CD14-positive monocyte (primary cell): ENCODE measurements at regions not wholly inside any gene's neighbourhood (a gene's known extent, or its start where the extent isn't known, plus 50 kb on each side); places are given as distances from the start of the nearest gene placed in this dataset.

Source experiments
- DNase-seq, 3 donors: peaks; one replicate each; pipeline ENCODE4 v3.0.0-alpha.2; 2011 to 2022
- H2AFZ ChIP-seq: 2 replicates; pipeline ENCODE4 v1.6.0; 2012; ENCODE audit warnings: mild to moderate bottlenecking, low read depth, low read length, inconsistent platforms; ENCODE audit not compliant: insufficient read depth, poor library complexity, severe bottlenecking
- H3K27ac ChIP-seq, 2 donors: 1 replicate in 1 of 2; 2 replicates in 1 of 2; pipeline ENCODE4 v1.5.1; 2012 to 2013; ENCODE audit warnings: low read length in 2 of 2, control low read depth in 1 of 2, inconsistent platforms in 1 of 2, low read depth in 1 of 2, mild to moderate bottlenecking in 1 of 2
- H3K27me3 ChIP-seq, 2 donors: one replicate each; pipeline versions ENCODE4 v1.6.0 to v1.6.1; 2011 to 2013; ENCODE audit warnings: low read length in 2 of 2; ENCODE audit not compliant: control insufficient read depth in 2 of 2, insufficient read depth in 2 of 2
- H3K36me3 ChIP-seq, 2 donors: replicated peaks in 1 of 2; 1 replicate in 1 of 2; 2 replicates in 1 of 2; pipeline versions ENCODE4 v1.5.1 to v1.6.1; 2012 to 2013; ENCODE audit warnings: low read length in 2 of 2, control low read depth in 1 of 2, inconsistent platforms in 1 of 2, mild to moderate bottlenecking in 1 of 2; ENCODE audit not compliant: insufficient read depth in 2 of 2, control insufficient read depth in 1 of 2
- H3K4me1 ChIP-seq, 2 donors: 1 replicate in 1 of 2; 2 replicates in 1 of 2; pipeline versions ENCODE4 v1.5.1 to v1.6.1; 2012 to 2013; ENCODE audit warnings: low read length in 2 of 2, control low read depth in 1 of 2, inconsistent platforms in 1 of 2, mild to moderate bottlenecking in 1 of 2, moderate library complexity in 1 of 2; ENCODE audit not compliant: insufficient read depth in 2 of 2, control insufficient read depth in 1 of 2
- H3K4me2 ChIP-seq: replicated peaks from 2 replicates; pipeline ENCODE3; 2012; ENCODE audit warnings: low read length, moderate library complexity, mild to moderate bottlenecking; ENCODE audit not compliant: poor library complexity, severe bottlenecking; ENCODE audit errors: extremely low read depth
- H3K4me3 ChIP-seq, 3 experiments: fragments of 200-600 bp in 1 of 3; sonication (generic) in 1 of 3; replicated peaks in 1 of 3; 1 replicate in 2 of 3; 2 replicates in 1 of 3; pipeline ENCODE4 v1.5.1; 2011 to 2013; ENCODE audit warnings: low read length in 3 of 3, mild to moderate bottlenecking in 3 of 3, control low read depth in 2 of 3, low read depth in 2 of 3, inconsistent platforms in 1 of 3, moderate library complexity in 1 of 3
- H3K79me2 ChIP-seq: 2 replicates; pipeline ENCODE4 v1.6.0; 2012; ENCODE audit warnings: mild to moderate bottlenecking, control low read depth, inconsistent platforms, low read length, moderate library complexity; ENCODE audit not compliant: insufficient read depth
- H3K9ac ChIP-seq: 2 replicates; pipeline ENCODE4 v1.6.0; 2017; ENCODE audit warnings: low read length, mild to moderate bottlenecking; ENCODE audit not compliant: insufficient read depth, poor library complexity, severe bottlenecking
- H3K9me3 ChIP-seq, 2 donors: replicated peaks in 1 of 2; 1 replicate in 1 of 2; 2 replicates in 1 of 2; pipeline versions ENCODE4 v1.5.1 to v1.6.1; 2012 to 2013; ENCODE audit warnings: low read length in 2 of 2, control low read depth in 1 of 2; ENCODE audit not compliant: control insufficient read depth in 1 of 2, insufficient read depth in 1 of 2
- H4K20me1 ChIP-seq: 2 replicates; pipeline ENCODE4 v1.6.0; 2012; ENCODE audit warnings: mild to moderate bottlenecking, low read length, control low read depth, moderate library complexity; ENCODE audit not compliant: insufficient read depth
- H3K27ac Mint-ChIP-seq, 7 donors: one replicate each; pipeline ENCODE4 v1.8.0; 2020; ENCODE audit warnings: mild to moderate bottlenecking in 7 of 7, mixed read lengths in 7 of 7, moderate library complexity in 6 of 7, inconsistent platforms in 2 of 7
- H3K27me3 Mint-ChIP-seq, 3 donors: one replicate each; pipeline ENCODE4 v1.8.0; 2021 to 2022; ENCODE audit warnings: low read depth in 3 of 3, mild to moderate bottlenecking in 3 of 3, mixed read lengths in 3 of 3, moderate library complexity in 3 of 3, inconsistent platforms in 1 of 3
- H3K36me3 Mint-ChIP-seq, 2 donors: one replicate each; pipeline ENCODE4 v1.8.0; 2020; ENCODE audit warnings: mixed read lengths in 2 of 2, inconsistent platforms in 1 of 2, mild to moderate bottlenecking in 1 of 2
- H3K4me1 Mint-ChIP-seq: one replicate; pipeline ENCODE4 v1.8.0; 2020; ENCODE audit warnings: mild to moderate bottlenecking, mixed read lengths
- H3K4me3 Mint-ChIP-seq, 2 donors: one replicate each; pipeline ENCODE4 v1.8.0; 2020; ENCODE audit warnings: mild to moderate bottlenecking in 2 of 2, mixed read lengths in 2 of 2, moderate library complexity in 1 of 2
- H3K9me3 Mint-ChIP-seq, 7 donors: one replicate each; pipeline ENCODE4 v1.8.0; 2020 to 2022; ENCODE audit warnings: mixed read lengths in 7 of 7, mild to moderate bottlenecking in 6 of 7, moderate library complexity in 6 of 7, inconsistent platforms in 2 of 7
- WGBS: methylation state at CpG from one replicate; pipeline ENCODE4 v1.1.5; 2013; ENCODE audit warnings: missing lambda C conversion rate; ENCODE audit not compliant: insufficient coverage; 5-methylcytosine and 5-hydroxymethylcytosine counted together
- intact Hi-C, 2 donors: fragments of 100-400 bp; cut with micrococcal nuclease; formaldehyde crosslinking; loops; one replicate each; pipeline versions ENCODE4 v1.15.0 to v1.15.1; 2023
- TF ChIP-seq, protein P1 (sequence below): fragments of 200-600 bp; IDR thresholded peaks from one replicate; pipeline ENCODE4 v1.8.0; 2022; ENCODE audit warnings: antibody characterized with exemption, mild to moderate bottlenecking

DNA sequence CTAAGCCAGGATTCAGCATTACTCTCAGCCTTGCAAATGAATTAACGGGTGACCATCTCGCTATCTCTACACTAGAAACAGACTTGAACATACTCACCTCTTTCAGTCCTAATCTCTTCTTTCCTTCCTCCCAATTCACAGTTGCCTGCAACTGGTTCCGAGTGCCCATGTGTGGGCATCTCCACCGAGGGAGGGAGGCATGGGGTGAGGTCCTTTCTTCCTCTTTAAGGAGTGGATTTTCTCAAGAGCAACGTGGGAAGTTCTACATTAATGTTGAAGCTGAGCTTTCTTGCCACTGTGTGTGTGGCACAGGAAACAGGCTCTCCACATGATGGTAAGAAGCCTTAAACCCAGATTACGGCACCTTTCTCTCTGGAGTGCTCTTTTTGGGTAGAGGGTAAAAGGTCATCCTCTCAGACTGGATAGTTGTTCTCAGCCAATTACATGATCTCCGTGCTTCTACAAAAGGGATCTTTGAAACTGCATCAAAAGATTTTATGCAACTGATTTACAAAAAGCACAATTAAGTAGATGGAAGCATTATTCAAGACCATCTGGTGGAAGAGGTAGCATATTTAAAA lies 286.8 kb upstream of the NR2F2 start:
- H3K27ac ChIP-seq, result peak overlapping the region in 1 of 2 donors; percentile 54
- peak overlapping the region; percentile 31 for H2AFZ ChIP-seq
- H3K79me2 ChIP-seq, result no peaks in the 10 kb centered on the region
- no peak overlapping the region for H3K4me2 ChIP-seq
- no peaks in the 10 kb centered on the region for H3K36me3 ChIP-seq
- intact Hi-C loops, result no loop called here
- peak in 1 of 3 donors; percentile 38 for DNase-seq
- TF ChIP-seq, protein P1, sequence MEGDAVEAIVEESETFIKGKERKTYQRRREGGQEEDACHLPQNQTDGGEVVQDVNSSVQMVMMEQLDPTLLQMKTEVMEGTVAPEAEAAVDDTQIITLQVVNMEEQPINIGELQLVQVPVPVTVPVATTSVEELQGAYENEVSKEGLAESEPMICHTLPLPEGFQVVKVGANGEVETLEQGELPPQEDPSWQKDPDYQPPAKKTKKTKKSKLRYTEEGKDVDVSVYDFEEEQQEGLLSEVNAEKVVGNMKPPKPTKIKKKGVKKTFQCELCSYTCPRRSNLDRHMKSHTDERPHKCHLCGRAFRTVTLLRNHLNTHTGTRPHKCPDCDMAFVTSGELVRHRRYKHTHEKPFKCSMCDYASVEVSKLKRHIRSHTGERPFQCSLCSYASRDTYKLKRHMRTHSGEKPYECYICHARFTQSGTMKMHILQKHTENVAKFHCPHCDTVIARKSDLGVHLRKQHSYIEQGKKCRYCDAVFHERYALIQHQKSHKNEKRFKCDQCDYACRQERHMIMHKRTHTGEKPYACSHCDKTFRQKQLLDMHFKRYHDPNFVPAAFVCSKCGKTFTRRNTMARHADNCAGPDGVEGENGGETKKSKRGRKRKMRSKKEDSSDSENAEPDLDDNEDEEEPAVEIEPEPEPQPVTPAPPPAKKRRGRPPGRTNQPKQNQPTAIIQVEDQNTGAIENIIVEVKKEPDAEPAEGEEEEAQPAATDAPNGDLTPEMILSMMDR, result no peak
- no peak overlapping the region for H3K9ac ChIP-seq
- H3K9me3 Mint-ChIP-seq, result peaks cover 0 to 27% (median 5%) of the 10 kb centered on the region in 7 donors
- WGBS, result 10% methylated on average over 2 of the region's 7 CpGs
- H3K27ac Mint-ChIP-seq, result peak overlapping the region in 2 of 7 donors; percentile 54 to 59
- peaks cover 4 to 5% of the 10 kb centered on the region in 2 donors for H3K27me3 ChIP-seq
- peaks cover 0 to 2% of the 10 kb centered on the region in 2 donors for H3K9me3 ChIP-seq
- H4K20me1 ChIP-seq, result no peaks in the 10 kb centered on the region
- peaks cover 32% of the 10 kb centered on the region for H3K4me1 Mint-ChIP-seq
- H3K4me1 ChIP-seq, result peaks cover 12 to 18% of the 10 kb centered on the region in 2 donors
- H3K4me3 Mint-ChIP-seq, result no peak overlapping the region
- H3K36me3 Mint-ChIP-seq, result no peaks in the 10 kb centered on the region
- no peak overlapping the region for H3K4me3 ChIP-seq
- H3K27me3 Mint-ChIP-seq, result peaks cover 1 to 12% (median 4%) of the 10 kb centered on the region in 3 donors

DNA sequence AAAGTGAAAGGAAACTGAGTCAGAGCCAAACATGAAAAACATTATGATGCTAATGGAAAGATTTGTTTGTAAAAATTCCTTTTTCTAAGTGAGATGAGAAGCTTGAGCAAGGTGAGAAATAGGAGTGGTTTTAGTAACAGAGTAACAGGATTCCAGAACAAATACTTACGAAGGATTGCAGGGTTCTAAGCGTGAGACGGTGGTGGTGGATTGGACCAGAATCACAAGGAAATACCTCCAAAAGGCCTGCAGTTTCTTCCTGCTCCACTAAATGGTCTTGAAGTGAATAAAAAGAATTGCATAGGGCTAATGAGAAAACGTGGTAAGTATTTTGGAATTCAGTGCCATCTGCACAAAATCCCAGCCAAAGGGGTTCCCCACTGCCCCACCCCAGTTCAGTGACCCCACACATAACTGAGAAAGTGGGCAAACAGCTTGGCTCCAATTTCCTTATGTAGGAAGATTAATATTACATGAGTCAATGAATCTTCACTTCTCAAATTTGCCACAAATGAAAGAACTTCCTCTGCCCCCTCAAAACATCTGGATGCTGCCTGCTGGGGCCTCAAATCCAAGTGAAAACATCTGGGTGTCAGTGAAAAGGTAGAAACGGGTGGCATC lies 283.8 kb upstream of the NR2F2 start:
- H4K20me1 ChIP-seq, result no peaks in the 10 kb centered on the region
- peaks cover 4 to 14% (median 11%) of the 10 kb centered on the region in 3 donors for H3K27me3 Mint-ChIP-seq
- no peaks in the 10 kb centered on the region for H3K36me3 Mint-ChIP-seq
- no peak overlapping the region for H3K4me2 ChIP-seq
- 75% methylated on average over 4 of the region's 5 CpGs for whole genome bisulfite sequencing
- no peak for DNase-seq
- no peak overlapping the region for H3K4me3 ChIP-seq
- no peak overlapping the region for H3K27ac ChIP-seq
- peaks cover 12 to 18% of the 10 kb centered on the region in 2 donors for H3K4me1 ChIP-seq
- peaks cover 32% of the 10 kb centered on the region for H3K4me1 Mint-ChIP-seq
- no peaks in the 10 kb centered on the region for H3K79me2 ChIP-seq
- no peak overlapping the region for H2AFZ ChIP-seq
- intact Hi-C loops, result no loop called here
- no peak overlapping the region for H3K9ac ChIP-seq
- TF ChIP-seq, protein P1, result no peak
- H3K27ac Mint-ChIP-seq, result no peak overlapping the region
- peaks cover 0 to 2% of the 10 kb centered on the region in 2 donors for H3K9me3 ChIP-seq
- H3K27me3 ChIP-seq, result peaks cover 8 to 11% of the 10 kb centered on the region in 2 donors
- no peak overlapping the region for H3K4me3 Mint-ChIP-seq
- H3K36me3 ChIP-seq, result no peaks in the 10 kb centered on the region
- H3K9me3 Mint-ChIP-seq, result peaks cover 2 to 27% (median 5%) of the 10 kb centered on the region in 7 donors
